HepG2 (cell line): ENCODE measurements at regions not wholly inside any gene's neighbourhood (a gene's known extent, or its start where the extent isn't known, plus 50 kb on each side); places are given as distances from the start of the nearest gene placed in this dataset.

Source experiments
- CSRNP2 ChIP-seq: sonication (generic); formaldehyde crosslinking; conservative IDR thresholded peaks from 2 replicates; pipeline ENCODE4 v1.8.0; 2022; ENCODE audit warnings: low read depth, missing genetic modification reagents
- EZH2 ChIP-seq: conservative IDR thresholded peaks from 2 replicates; pipeline ENCODE4 v1.6.1; 2012; ENCODE audit warnings: mild to moderate bottlenecking, low read depth, low read length, moderate library complexity
- MTA3 ChIP-seq: sonication (generic); formaldehyde crosslinking; IDR thresholded peaks from 2 replicates; pipeline ENCODE4 v1.4.0; 2020; ENCODE audit warnings: missing genetic modification reagents
- POLR2AphosphoS5 ChIP-seq: IDR thresholded peaks from 2 replicates; pipeline ENCODE4 v1.6.1; 2012; ENCODE audit warnings: low read depth, low read length
- PRDM15 ChIP-seq: sonication (generic); formaldehyde crosslinking; IDR thresholded peaks from 2 replicates; pipeline ENCODE4 v1.4.0; 2020; ENCODE audit warnings: missing genetic modification reagents
- ZZZ3 ChIP-seq: sonication (generic); formaldehyde crosslinking; IDR thresholded peaks from 2 replicates; pipeline ENCODE4 v1.4.0; 2020; ENCODE audit warnings: missing genetic modification reagents, mild to moderate bottlenecking, borderline replicate concordance

- no peak for TF ChIP-seq ZZZ3 (CRISPR knock-in tag)
- no peak for TF ChIP-seq POLR2AphosphoS5
- no peak for TF ChIP-seq CSRNP2 (CRISPR knock-in tag)
- no peak for TF ChIP-seq MTA3 (CRISPR knock-in tag)
- TF ChIP-seq EZH2, result no peak
- TF ChIP-seq PRDM15, result no peak
Observed at GRCh38 chr10:28862219-28862618, 184.9 kb downstream of the BAMBI start.
